Motor neuron (in vitro differentiated cells): ENCODE measurements at regions not wholly inside any gene's neighbourhood (a gene's known extent, or its start where the extent isn't known, plus 50 kb on each side); places are given as distances from the start of the nearest gene placed in this dataset.

ENCODE experiments used
- ATAC-seq, 8 experiments: fragments of 200-7000 bp; cut with Tn5 transposase; replicated peaks in 6 of 8; 2 replicates each; pipeline ENCODE4 v1.8.0; 2021; ENCODE audit warnings: mild to moderate bottlenecking in 8 of 8, moderate library complexity in 8 of 8
- H3K27ac ChIP-seq, 2 donors: fragments of 250-450 bp; sonication (Bioruptor Pico); 2 replicates each; pipeline ENCODE4 v1.9.0; 2021; ENCODE audit warnings: antibody characterized with exemption in 2 of 2, mild to moderate bottlenecking in 2 of 2, moderate library complexity in 1 of 2
- H3K4me1 ChIP-seq, 2 donors: fragments of 250-450 bp; sonication (Bioruptor Pico); replicated peaks in 1 of 2; 2 replicates each; pipeline ENCODE4 v1.6.1; 2021; ENCODE audit warnings: antibody characterized with exemption in 2 of 2, mild to moderate bottlenecking in 2 of 2, moderate library complexity in 1 of 2
- H3K4me3 ChIP-seq, 5 donors: fragments of 250-450 bp; sonication (Bioruptor Pico); 2 replicates each; pipeline ENCODE4 v1.9.0; 2021; ENCODE audit warnings: antibody characterized with exemption in 5 of 5, mild to moderate bottlenecking in 5 of 5, moderate library complexity in 4 of 5
- WGBS, 10 experiments: fragments of 450-650 bp; shearing (Covaris generic); methylation state at CpG; one replicate each; pipeline ENCODE4 v1.0.0; 2022; 5-methylcytosine and 5-hydroxymethylcytosine counted together
- in situ Hi-C, 9 experiments: fragments of 400-800 bp; cut with MboI; loops; one replicate each; pipeline ENCODE4 v1.15.0; 2021; ENCODE audit warnings: low sequenced_read_pairs in 9 of 9, low pct_unique_long_range_greater_than_20kb in 2 of 9; ENCODE audit not compliant: unreplicated experiment in 9 of 9

GRCh38 chr12:63066136-63066535, 84.9 kb downstream of the AVPR1A start:
- Histone ChIP-seq H3K27ac (no peak overlapping the region), H3K4me3 (no peak overlapping the region), H3K4me1 (peaks cover 0 to 2% of the 10 kb centered on the region in 2 donors)
- no peak for ATAC-seq
- WGBS, 10 experiments: 17 to 100% (median 83%) methylated on average over 1 of the region's 1 CpG; no CpG with 5 or more reads in 7 of the 10 experiments
- in situ Hi-C loops: loop anchor here in 4 of 9 experiments (10.0 to 25.0 kb wide), 4 partner anchors 251 to 629 kb away; no protein-coding TSS in a partner anchor

- ATAC-seq: no peak
- no peak overlapping the region for H3K27ac ChIP-seq
- H3K4me3 ChIP-seq: no peak overlapping the region
- in situ Hi-C loops: loop anchor here in 4 of 9 experiments (10.0 to 25.0 kb wide), 4 partner anchors 249 to 627 kb away; no protein-coding TSS in a partner anchor
- peaks cover 0 to 2% of the 10 kb centered on the region in 2 donors for H3K4me1 ChIP-seq
- 0 to 100% (median 85%) methylated on average over 1 of the region's 1 CpG; no CpG with 5 or more reads in 3 of the 10 experiments for WGBS, 10 experiments
Measured at GRCh38 chr12:63064080-63064479, 86.9 kb downstream of the AVPR1A start.

- Histone ChIP-seq H3K4me3 (no peak overlapping the region), H3K27ac (no peak overlapping the region), H3K4me1 (no peaks in the 10 kb centered on the region)
- in situ Hi-C loops: loop anchor here in 4 of 9 experiments (25.0 kb wide), 3 partner anchors 244 to 619 kb away; no protein-coding TSS in a partner anchor
- no peak for ATAC-seq
Measured at GRCh38 chr12:63056649-63057048, 94.4 kb downstream of the AVPR1A start.

GRCh38 chr12:63052696-63053095, 98.3 kb downstream of the AVPR1A start:
- no peak for ATAC-seq
- in situ Hi-C loops: loop anchor here in 4 of 9 experiments (25.0 kb wide), 3 partner anchors 240 to 615 kb away; no protein-coding TSS in a partner anchor
- Histone ChIP-seq H3K4me3 (no peak overlapping the region), H3K27ac (no peak overlapping the region), H3K4me1 (no peaks in the 10 kb centered on the region)

GRCh38 chr12:63047146-63047545, 103.9 kb downstream of the AVPR1A start:
- 0% methylated on average over 1 of the region's 1 CpG; no CpG with 5 or more reads in 3 of the 10 experiments for WGBS, 10 experiments
- H3K4me3 ChIP-seq: no peak overlapping the region
- no peak overlapping the region for H3K27ac ChIP-seq
- in situ Hi-C loops: no loop called here
- H3K4me1 ChIP-seq: no peaks in the 10 kb centered on the region
- no peak for ATAC-seq

- 20 to 100% (median 88%) methylated on average over 2 to 4 of the region's 4 CpGs; no CpG with 5 or more reads in 3 of the 10 experiments for WGBS, 10 experiments
- in situ Hi-C loops: no loop called here
- Histone ChIP-seq H3K4me3 (no peak overlapping the region), H3K27ac (no peak overlapping the region), H3K4me1 (no peaks in the 10 kb centered on the region)
- ATAC-seq: peak in 3 of 8 experiments; percentile 23 to 62 (median 56)
Measured at GRCh38 chr12:63045020-63045860, 105.8 kb downstream of the AVPR1A start.

GRCh38 chr12:63042646-63043045, 107.7 kb upstream of the PPM1H start:
- 0 to 100% (median 73%) methylated on average over 1 of the region's 1 CpG; no CpG with 5 or more reads in 2 of the 10 experiments for WGBS, 10 experiments
- ATAC-seq: no peak
- no peak overlapping the region for H3K27ac ChIP-seq
- H3K4me3 ChIP-seq: no peak overlapping the region
- in situ Hi-C loops: no loop called here
- no peaks in the 10 kb centered on the region for H3K4me1 ChIP-seq

GRCh38 chr12:63041601-63042000, 106.7 kb upstream of the PPM1H start:
- H3K27ac ChIP-seq: no peak overlapping the region
- no peak overlapping the region for H3K4me3 ChIP-seq
- 0 to 80% (median 17%) methylated on average over 1 of the region's 1 CpG; no CpG with 5 or more reads in 7 of the 10 experiments for WGBS, 10 experiments
- ATAC-seq: no peak
- H3K4me1 ChIP-seq: peaks cover 0 to 2% of the 10 kb centered on the region in 2 donors
- in situ Hi-C loops: no loop called here

- Histone ChIP-seq H3K4me1 (peaks cover 0 to 2% of the 10 kb centered on the region in 2 donors), H3K27ac (no peak overlapping the region), H3K4me3 (no peak overlapping the region)
- WGBS, 10 experiments: 7 to 100% (median 76%) methylated on average over 1 to 5 of the region's 5 CpGs; no CpG with 5 or more reads in 1 of the 10 experiments
- in situ Hi-C loops: no loop called here
- ATAC-seq: no peak
Measured at GRCh38 chr12:63040526-63041220, 105.7 kb upstream of the PPM1H start.

GRCh38 chr12:63038713-63039100, 103.8 kb upstream of the PPM1H start:
- in situ Hi-C loops: no loop called here
- no peak for ATAC-seq
- H3K4me1 ChIP-seq: peaks cover 0 to 2% of the 10 kb centered on the region in 2 donors
- 0 to 100% (median 88%) methylated on average over 1 to 3 of the region's 3 CpGs; no CpG with 5 or more reads in 2 of the 10 experiments for WGBS, 10 experiments
- H3K27ac ChIP-seq: no peak overlapping the region
- H3K4me3 ChIP-seq: no peak overlapping the region

- 10 to 92% (median 66%) methylated on average over 3 to 11 of the region's 12 CpGs for WGBS, 10 experiments
- Histone ChIP-seq H3K27ac (no peak overlapping the region), H3K4me1 (peaks cover 0 to 2% of the 10 kb centered on the region in 2 donors), H3K4me3 (no peak overlapping the region)
- no peak for ATAC-seq
- in situ Hi-C loops: no loop called here
Measured at GRCh38 chr12:63037746-63038712, 103.1 kb upstream of the PPM1H start.

- H3K4me1 ChIP-seq: peaks cover 0 to 2% of the 10 kb centered on the region in 2 donors
- no peak overlapping the region for H3K4me3 ChIP-seq
- ATAC-seq: no peak
- in situ Hi-C loops: no loop called here
- no peak overlapping the region for H3K27ac ChIP-seq
- WGBS, 10 experiments: 0 to 100% (median 60%) methylated on average over 1 of the region's 1 CpG; no CpG with 5 or more reads in 4 of the 10 experiments
Measured at GRCh38 chr12:63036974-63037335, 102.0 kb upstream of the PPM1H start.
